BJ (cell line): ENCODE measurements at regions not wholly inside any gene's neighbourhood (a gene's known extent, or its start where the extent isn't known, plus 50 kb on each side); places are given as distances from the start of the nearest gene placed in this dataset.

ENCODE experiments used
- CTCF ChIA-PET: fragments of 350-600 bp; formaldehyde crosslinking; extraction: SDS; loops from one replicate; lab custom pipeline; 2021; ENCODE audit warnings: antibody characterized with exemption, inconsistent platforms; lab: Yijun Ruan, JAX
- POLR2A ChIA-PET: fragments of 300-600 bp; sonication (Branson Sonifier 250); formaldehyde crosslinking; extraction: SDS; loops from one replicate; lab custom pipeline; 2021; ENCODE audit warnings: antibody characterized with exemption; lab: Charles Lee
- DNase-seq: peaks from one replicate; pipeline ENCODE4 v3.0.0-alpha.2; 2011; ENCODE audit warnings: low read depth
- H3K27me3 ChIP-seq: 2 replicates; pipeline ENCODE4 v1.6.0; 2011; ENCODE audit warnings: low read length; ENCODE audit not compliant: control insufficient read depth, insufficient read depth
- H3K36me3 ChIP-seq: 2 replicates; pipeline ENCODE4 v1.5.1; 2011; ENCODE audit warnings: low read length; ENCODE audit not compliant: control insufficient read depth, insufficient read depth
- H3K4me3 ChIP-seq: 2 replicates; pipeline ENCODE4 v1.5.1; 2011; ENCODE audit warnings: low read depth, mild to moderate bottlenecking, control low read depth, low read length
- CTCF ChIP-seq: IDR thresholded peaks from 2 replicates; pipeline ENCODE4 v1.5.1; 2011; ENCODE audit warnings: low read depth, mild to moderate bottlenecking, control low read depth, inconsistent platforms, low read length, moderate library complexity; ENCODE audit not compliant: insufficient read depth

- TF ChIP-seq CTCF, result no peak
- Histone ChIP-seq H3K36me3 (no peaks in the 10 kb centered on the region), H3K4me3 (no peak overlapping the region), H3K27me3 (no peaks in the 10 kb centered on the region; the same call in 1 of the 2 replicates)
- no peak for DNase-seq
- ChIA-PET CTCF (interaction anchor here (1.2 kb wide), 1 partner anchor 17 kb away, joined by 3 read pairs; no protein-coding TSS in a partner anchor), POLR2A (no interaction called here)
Observed at GRCh38 chr5:133728475-133728874, 116.1 kb upstream of the FSTL4 start.

GRCh38 chr5:133727636-133728035 lies 115.3 kb upstream of the FSTL4 start:
- Histone ChIP-seq H3K27me3 (no peaks in the 10 kb centered on the region; the same call in 1 of the 2 replicates), H3K4me3 (no peak overlapping the region), H3K36me3 (no peaks in the 10 kb centered on the region)
- no peak for TF ChIP-seq CTCF
- ChIA-PET POLR2A (no interaction called here), CTCF (interaction anchor here (0.6 kb wide), 1 partner anchor 1053 kb away, joined by 3 read pairs; no protein-coding TSS in a partner anchor)
- no peak for DNase-seq

- TF ChIP-seq CTCF, result no peak
- Histone ChIP-seq H3K27me3 (no peaks in the 10 kb centered on the region; the same call in 1 of the 2 replicates), H3K36me3 (no peaks in the 10 kb centered on the region), H3K4me3 (no peak overlapping the region)
- CTCF ChIA-PET, result interaction anchor here (0.8 kb wide), 1 partner anchor 9 kb away, joined by 3 read pairs; no protein-coding TSS in a partner anchor
- POLR2A ChIA-PET, result no interaction called here
- no peak for DNase-seq
Observed at GRCh38 chr5:133723651-133724366, 111.5 kb upstream of the FSTL4 start.

- POLR2A ChIA-PET, result no interaction called here
- DNase-seq, result no peak
- H3K4me3 ChIP-seq, result no peak overlapping the region
- TF ChIP-seq CTCF, result no peak
- no peaks in the 10 kb centered on the region for H3K36me3 ChIP-seq
- CTCF ChIA-PET, result no interaction called here
- no peaks in the 10 kb centered on the region; the same call in 1 of the 2 replicates for H3K27me3 ChIP-seq
Observed at GRCh38 chr5:133723126-133723525, 110.8 kb upstream of the FSTL4 start.

GRCh38 chr5:133721365-133721764 lies 109.0 kb upstream of the FSTL4 start:
- TF ChIP-seq CTCF, result no peak
- Histone ChIP-seq H3K27me3 (no peaks in the 10 kb centered on the region; the same call in 1 of the 2 replicates), H3K4me3 (no peak overlapping the region), H3K36me3 (no peaks in the 10 kb centered on the region)
- ChIA-PET POLR2A (no interaction called here), CTCF (no interaction called here)
- DNase-seq, result no peak
